ENCODE measurements at regions not wholly inside any gene's neighbourhood (a gene's known extent, or its start where the extent isn't known, plus 50 kb on each side); places are given as distances from the start of the nearest gene placed in this dataset.

- H3K4me3 ChIP-seq (ENCODE audit: low read depth, low read length) = no peak overlapping the region
- no peak for TF ChIP-seq CTCF (IDR thresholded peaks at IDR 0.05; ENCODE audit: borderline replicate concordance, insufficient read depth, low read depth, low read length)
These were observed 520.5 kb downstream of the HTR7 start for GRCh38 chr10:90337316-90337715.

GRCh38 chr10:90342480-90342879, 515.4 kb downstream of the HTR7 start:
- TF ChIP-seq CTCF (IDR thresholded peaks at IDR 0.05; ENCODE audit: borderline replicate concordance, insufficient read depth, low read depth, low read length) = no peak

GRCh38 chr10:90344226-90344625, 513.6 kb downstream of the HTR7 start:
- TF ChIP-seq CTCF (IDR thresholded peaks at IDR 0.05; ENCODE audit: borderline replicate concordance, insufficient read depth, low read depth, low read length) = no peak
- no peak overlapping the region for H3K4me3 ChIP-seq (ENCODE audit: low read depth, low read length)

More at GRCh38 chr10:90342480-90342879, 515.4 kb downstream of the HTR7 start:
- H3K4me3 ChIP-seq (ENCODE audit: low read depth, low read length) = no peak overlapping the region

- H3K4me3 ChIP-seq (ENCODE audit: low read depth, low read length) = no peak overlapping the region
- TF ChIP-seq CTCF (IDR thresholded peaks at IDR 0.05; ENCODE audit: borderline replicate concordance, insufficient read depth, low read depth, low read length) = no peak
These were observed 510.6 kb downstream of the HTR7 start for GRCh38 chr10:90347239-90347638.

- no peak for TF ChIP-seq CTCF (IDR thresholded peaks at IDR 0.05; ENCODE audit: borderline replicate concordance, insufficient read depth, low read depth, low read length)
- no peak overlapping the region for H3K4me3 ChIP-seq (ENCODE audit: low read depth, low read length)
These were observed 507.7 kb downstream of the HTR7 start for GRCh38 chr10:90350122-90350521.

GRCh38 chr10:90352288-90352687, 505.6 kb downstream of the HTR7 start:
- no peak for TF ChIP-seq CTCF (IDR thresholded peaks at IDR 0.05; ENCODE audit: borderline replicate concordance, insufficient read depth, low read depth, low read length)
- H3K4me3 ChIP-seq (ENCODE audit: low read depth, low read length) = no peak overlapping the region

DNA sequence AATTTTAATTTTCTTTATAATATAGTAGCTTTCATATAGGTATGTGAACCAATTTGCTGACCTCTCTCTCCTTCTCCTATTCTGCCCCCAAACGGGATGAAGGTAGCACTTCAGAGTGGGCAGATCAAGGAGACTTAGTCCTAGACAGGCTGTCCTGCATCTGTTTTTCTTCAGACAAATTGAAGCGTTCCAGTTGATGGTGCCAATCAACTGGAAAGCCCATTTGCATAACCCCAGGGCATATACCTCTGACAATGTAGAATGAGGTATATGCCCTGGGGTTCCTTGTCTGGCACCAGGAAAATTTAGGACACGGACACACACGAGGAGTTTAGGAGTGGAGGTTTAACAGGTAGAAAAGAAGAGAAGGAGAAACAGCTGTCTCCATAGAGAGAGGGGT, 502.9 kb downstream of the HTR7 start:
- no peak overlapping the region for H3K4me3 ChIP-seq (ENCODE audit: low read depth, low read length)
- no peak for TF ChIP-seq CTCF (IDR thresholded peaks at IDR 0.05; ENCODE audit: borderline replicate concordance, insufficient read depth, low read depth, low read length)
